Stimulated activated CD4-positive, alpha-beta T cell treated with anti-CD3 and anti-CD28 coated beads, Interleukin-15, amount 100 ng/mL, for 48 hours (primary cell): ENCODE measurements at regions not wholly inside any gene's neighbourhood (a gene's known extent, or its start where the extent isn't known, plus 50 kb on each side); places are given as distances from the start of the nearest gene placed in this dataset.

Experiments used
- DNase-seq, 2 donors: peaks; one replicate each; pipeline ENCODE4 v3.0.0-alpha.2; 2020; ENCODE audit warnings: low read depth in 2 of 2

GRCh38 chr17:79473111-79473875 lies 137.6 kb downstream of the RBFOX3 start:
- no peak for DNase-seq

- no peak for DNase-seq
Observed at GRCh38 chr17:79470754-79471153, 140.1 kb downstream of the RBFOX3 start.

GRCh38 chr17:79469646-79470045 lies 141.2 kb downstream of the RBFOX3 start:
- DNase-seq, result no peak

GRCh38 chr17:79468183-79468944 lies 142.5 kb downstream of the RBFOX3 start:
- DNase-seq, result no peak

- DNase-seq, result no peak
Observed at GRCh38 chr17:79466562-79467350, 144.1 kb downstream of the RBFOX3 start.

- no peak for DNase-seq
Observed at GRCh38 chr17:79465681-79466025, 145.2 kb downstream of the RBFOX3 start.

- no peak for DNase-seq
Observed at GRCh38 chr17:79465011-79465680, 145.7 kb downstream of the RBFOX3 start.

- no peak for DNase-seq
Observed at GRCh38 chr17:79464318-79465010, 146.4 kb downstream of the RBFOX3 start.

- DNase-seq, result no peak
Observed at GRCh38 chr17:79463421-79464317, 147.2 kb downstream of the RBFOX3 start.

GRCh38 chr17:79461041-79461440 lies 149.8 kb downstream of the RBFOX3 start:
- no peak for DNase-seq

- no peak for DNase-seq
Observed at GRCh38 chr17:79459846-79460245, 151.0 kb downstream of the RBFOX3 start.

GRCh38 chr17:79459003-79459655 lies 151.7 kb downstream of the RBFOX3 start:
- DNase-seq, result no peak

- no peak for DNase-seq
Observed at GRCh38 chr17:79458356-79458755, 152.5 kb downstream of the RBFOX3 start.

GRCh38 chr17:79457889-79458288 lies 153.0 kb downstream of the RBFOX3 start:
- DNase-seq, result no peak

- DNase-seq, result no peak
Observed at GRCh38 chr17:79457376-79457775, 153.5 kb downstream of the RBFOX3 start.

GRCh38 chr17:79455636-79456035 lies 155.2 kb downstream of the RBFOX3 start:
- DNase-seq, result no peak

- DNase-seq, result no peak
Observed at GRCh38 chr17:79454826-79455225, 156.0 kb downstream of the RBFOX3 start.

- no peak for DNase-seq
Observed at GRCh38 chr17:79453481-79453880, 157.4 kb downstream of the RBFOX3 start.

GRCh38 chr17:79452706-79453105 lies 158.1 kb downstream of the RBFOX3 start:
- no peak for DNase-seq

- DNase-seq, result no peak
Observed at GRCh38 chr17:79451167-79451566, 159.7 kb downstream of the RBFOX3 start.
